PC-9 (cell line): ENCODE measurements at regions not wholly inside any gene's neighbourhood (a gene's known extent, or its start where the extent isn't known, plus 50 kb on each side); places are given as distances from the start of the nearest gene placed in this dataset.
"Not testable (repeated sequence)": the region's sequence is repeated elsewhere in the genome, so short reads cannot be mapped to it uniquely, and the experiment has no call there.

Source experiments
- BruUV-seq: library from RNA; stranded (reverse); fragments of 400-500 nt; replicated peaks from 2 replicates; lab custom pipeline; 2021; lab: Mats Ljungman, UMichigan
- CTCF ChIA-PET: fragments of 300-600 bp; sonication (Branson Sonifier 250); formaldehyde crosslinking; loops from one replicate; lab custom pipeline; 2022; ENCODE audit warnings: antibody characterized with exemption; lab: Charles Lee
- POLR2A ChIA-PET: fragments of 300-600 bp; sonication (Branson Sonifier 250); formaldehyde crosslinking; loops from one replicate; lab custom pipeline; 2022; ENCODE audit warnings: antibody characterized with exemption; ENCODE audit not compliant: unreplicated experiment; lab: Charles Lee
- DNase-seq, 2 experiments: peaks; one replicate each; pipeline versions ENCODE4 v3.0.0 to v3.0.0-alpha.2; 2015 to 2022; ENCODE audit warnings: mixed read lengths in 1 of 2
- H2AFZ ChIP-seq: fragments of 200-600 bp; sonication (generic); 2 replicates; pipeline ENCODE4 v1.8.1; 2017; ENCODE audit warnings: antibody characterized with exemption
- H3F3A ChIP-seq: fragments of 200-600 bp; sonication (generic); 2 replicates; pipeline ENCODE4 v1.8.1; 2017; ENCODE audit warnings: antibody characterized with exemption, mild to moderate bottlenecking, low read depth; ENCODE audit not compliant: insufficient read depth
- H3K27ac ChIP-seq: fragments of 200-600 bp; sonication (generic); 2 replicates; pipeline ENCODE4 v1.6.1; 2016; ENCODE audit warnings: mixed run types
- H3K27me3 ChIP-seq: fragments of 200-600 bp; sonication (generic); 2 replicates; pipeline ENCODE4 v1.6.1; 2016; ENCODE audit warnings: low read depth, mixed run types; ENCODE audit not compliant: insufficient read depth
- H3K36me3 ChIP-seq: fragments of 200-600 bp; sonication (generic); 2 replicates; pipeline ENCODE4 v1.6.1; 2016; ENCODE audit warnings: low read depth, mixed run types
- H3K4me1 ChIP-seq: fragments of 200-600 bp; sonication (generic); replicated peaks from 2 replicates; pipeline ENCODE4 v1.6.1; 2016; ENCODE audit warnings: mixed run types; ENCODE audit not compliant: insufficient read depth
- H3K4me2 ChIP-seq: fragments of 200-600 bp; sonication (generic); 2 replicates; pipeline ENCODE4 v1.6.1; 2017; ENCODE audit warnings: mixed run types
- H3K4me3 ChIP-seq: fragments of 200-600 bp; sonication (generic); 2 replicates; pipeline ENCODE4 v1.6.1; 2016; ENCODE audit warnings: mixed run types
- H3K79me2 ChIP-seq: fragments of 200-600 bp; sonication (generic); 2 replicates; pipeline ENCODE4 v1.6.1; 2017; ENCODE audit warnings: low read depth, mixed run types
- H3K9me2 ChIP-seq: fragments of 200-600 bp; sonication (generic); 2 replicates; pipeline ENCODE4 v1.8.1; 2017; ENCODE audit warnings: mild to moderate bottlenecking; ENCODE audit not compliant: insufficient read depth
- H3K9me3 ChIP-seq: fragments of 200-600 bp; sonication (generic); 2 replicates; pipeline ENCODE4 v1.8.1; 2016; ENCODE audit warnings: low read depth; ENCODE audit not compliant: insufficient read depth
- H4K20me1 ChIP-seq: fragments of 200-600 bp; sonication (generic); 2 replicates; pipeline ENCODE4 v1.8.1; 2017; ENCODE audit not compliant: insufficient read depth
- CTCF ChIP-seq: fragments of 200-600 bp; sonication (generic); conservative IDR thresholded peaks from 2 replicates; pipeline ENCODE4 v1.6.1; 2017; ENCODE audit warnings: mixed run types, antibody characterized with exemption, mild to moderate bottlenecking, moderate library complexity
- EZH2 ChIP-seq: fragments of 200-600 bp; sonication (generic); IDR thresholded peaks from 2 replicates; pipeline ENCODE4 v1.8.0; 2017; ENCODE audit warnings: antibody characterized with exemption, low read depth
- intact Hi-C: fragments of 100-400 bp; cut with micrococcal nuclease; formaldehyde crosslinking; loops from one replicate; pipeline ENCODE4 v1.10.0; 2022; ENCODE audit not compliant: unreplicated experiment

DNA sequence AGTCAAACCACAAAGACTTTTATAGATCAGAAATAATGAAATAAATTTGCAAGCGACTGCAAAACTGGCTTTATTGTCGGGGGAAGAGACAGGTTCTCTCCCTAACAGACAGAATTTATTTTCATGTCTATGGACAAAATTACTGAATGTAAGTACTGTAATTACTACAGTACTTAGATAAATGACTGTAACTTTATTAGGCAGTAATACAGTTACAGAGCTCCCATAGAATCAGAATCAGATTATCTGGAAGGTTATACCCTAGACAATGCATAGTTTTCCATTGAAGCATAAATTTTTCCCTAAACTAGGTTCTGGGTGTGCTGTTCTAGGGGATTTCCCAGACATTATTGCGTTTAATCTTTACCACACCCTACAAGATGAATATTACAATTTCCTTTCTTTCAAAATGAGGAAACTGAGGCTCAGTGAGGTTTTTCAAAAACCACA lies 114.2 kb downstream of the C12orf75 start:
- Histone ChIP-seq H3K27ac (peak overlapping the region; percentile 43), H2AFZ (no peak overlapping the region), H3K4me2 (peak overlapping the region; percentile 31; the same call in 1 of the 2 replicates), H3K9me3 (peaks cover 4% of the 10 kb centered on the region; the same call in 1 of the 2 replicates), H3K4me3 (no peak overlapping the region), H3F3A (peaks cover 15% of the 10 kb centered on the region; the same call in 1 of the 2 replicates), H3K27me3 (no peaks in the 10 kb centered on the region), H3K36me3 (no peaks in the 10 kb centered on the region), H3K4me1 (peaks cover 24% of the 10 kb centered on the region), H3K79me2 (no peaks in the 10 kb centered on the region), H4K20me1 (no peaks in the 10 kb centered on the region), H3K9me2 (no peaks in the 10 kb centered on the region)
- no peak for TF ChIP-seq EZH2
- TF ChIP-seq CTCF: no peak
- intact Hi-C loops: no loop called here
- POLR2A ChIA-PET: interaction anchor here (0.6 kb wide), 1 partner anchor 13 kb away, joined by 5 read pairs; no protein-coding TSS in a partner anchor
- CTCF ChIA-PET: no interaction called here
- no TSS peak for BruUV-seq
- no peak for DNase-seq

DNA sequence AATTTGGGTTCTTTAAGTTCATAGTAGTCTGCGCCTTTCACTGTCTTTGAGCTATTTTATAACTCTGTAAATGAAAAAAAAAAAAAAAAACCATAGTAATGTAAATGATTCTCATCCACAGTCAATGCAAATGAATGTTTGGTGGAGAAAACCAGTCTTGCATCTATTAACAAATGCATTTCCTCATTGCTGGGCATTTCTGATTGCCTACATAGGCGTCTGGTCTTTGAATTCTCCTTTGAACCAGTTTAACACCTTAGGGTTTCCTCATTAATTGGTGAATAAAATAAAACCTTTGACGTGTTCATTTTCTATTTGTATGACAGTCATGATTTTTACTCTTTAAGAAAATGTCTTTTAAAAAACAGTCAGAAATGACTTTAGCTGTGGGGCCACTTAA lies 114.8 kb downstream of the C12orf75 start:
- H3K9me2 ChIP-seq: no peaks in the 10 kb centered on the region
- DNase-seq: peak in 1 of 2 experiments; percentile 81
- POLR2A ChIA-PET: interaction anchor here (0.6 to 0.8 kb wide), 3 partner anchors 12 to 688 kb away, joined by 3 to 5 read pairs (median 3); no protein-coding TSS in a partner anchor
- peak overlapping the region; percentile 43 for H3K27ac ChIP-seq
- no peaks in the 10 kb centered on the region for H3K36me3 ChIP-seq
- H2AFZ ChIP-seq: no peak overlapping the region
- no peaks in the 10 kb centered on the region for H4K20me1 ChIP-seq
- peaks cover 24% of the 10 kb centered on the region for H3K4me1 ChIP-seq
- CTCF ChIA-PET: no interaction called here
- no TSS peak for BruUV-seq
- TF ChIP-seq EZH2: no peak
- no peak for TF ChIP-seq CTCF
- H3K79me2 ChIP-seq: no peaks in the 10 kb centered on the region
- intact Hi-C loops: no loop called here
- H3K27me3 ChIP-seq: no peaks in the 10 kb centered on the region
- peak overlapping the region; percentile 31 for H3K4me2 ChIP-seq
- H3K4me3 ChIP-seq: no peak overlapping the region
- H3K9me3 ChIP-seq: 0 out of 2 replicates have a peak, but pooled peaks cover under 1% of the 10 kb centered on the region
- H3F3A ChIP-seq: peaks cover 15% of the 10 kb centered on the region; the same call in 1 of the 2 replicates

- BruUV-seq: no TSS peak
- Histone ChIP-seq H4K20me1 (no peaks in the 10 kb centered on the region), H3K79me2 (no peaks in the 10 kb centered on the region), H3K4me2 (peak overlapping the region; percentile 31), H3K4me3 (no peak overlapping the region), H3K4me1 (peaks cover 24% of the 10 kb centered on the region), H3K27me3 (no peaks in the 10 kb centered on the region), H2AFZ (no peak overlapping the region), H3K9me2 (no peaks in the 10 kb centered on the region), H3K27ac (peak overlapping the region; percentile 43), H3F3A (peaks cover 15% of the 10 kb centered on the region; the same call in 1 of the 2 replicates), H3K36me3 (no peaks in the 10 kb centered on the region), H3K9me3 (no peaks in the 10 kb centered on the region)
- TF ChIP-seq CTCF (no peak), EZH2 (no peak)
- ChIA-PET POLR2A (interaction anchor here (0.6 to 0.8 kb wide), 2 partner anchors 489 to 687 kb away, joined by 3 read pairs; no protein-coding TSS in a partner anchor), CTCF (no interaction called here)
- peak in 1 of 2 experiments; percentile 88 for DNase-seq
- intact Hi-C loops: no loop called here
These were observed 115.2 kb downstream of the C12orf75 start for GRCh38 chr12:105445649-105446048.

GRCh38 chr12:105446460-105446859 lies 116.0 kb downstream of the C12orf75 start:
- H3K36me3 ChIP-seq, H4K20me1 ChIP-seq, intact Hi-C loops, H3K79me2 ChIP-seq, H3K27me3 ChIP-seq, DNase-seq, H3K9me3 ChIP-seq, H3K4me3 ChIP-seq, CTCF ChIA-PET, POLR2A ChIA-PET, H3K4me2 ChIP-seq, BruUV-seq, H2AFZ ChIP-seq, H3K27ac ChIP-seq, H3K9me2 ChIP-seq: not testable (repeated sequence)
- H3F3A ChIP-seq: peaks cover 15% of the 10 kb centered on the region; the same call in 1 of the 2 replicates
- peaks cover 24% of the 10 kb centered on the region for H3K4me1 ChIP-seq
